Panc1 (cell line): ENCODE measurements at regions not wholly inside any gene's neighbourhood (a gene's known extent, or its start where the extent isn't known, plus 50 kb on each side); places are given as distances from the start of the nearest gene placed in this dataset.

Experiments used
- ATAC-seq: fragments of 200-7000 bp; cut with Tn5 transposase; 2 replicates; pipeline ENCODE4 v1.9.1; 2020; ENCODE audit warnings: mild to moderate bottlenecking, moderate library complexity
- BruUV-seq: library from RNA; stranded (reverse); fragments of 400-500 nt; replicated peaks from 2 replicates; lab custom pipeline; 2021; lab: Mats Ljungman, UMichigan
- CTCF ChIA-PET: fragments of 300-600 bp; sonication (Branson Sonifier 250); formaldehyde crosslinking; loops from one replicate; lab custom pipeline; 2022; ENCODE audit warnings: antibody characterized with exemption; lab: Charles Lee
- POLR2A ChIA-PET: fragments of 300-600 bp; sonication (Branson Sonifier 250); formaldehyde crosslinking; loops from one replicate; lab custom pipeline; 2022; ENCODE audit warnings: antibody characterized with exemption; lab: Charles Lee
- DNase-seq: peaks from one replicate; pipeline ENCODE4 v3.0.0-alpha.2; 2010; ENCODE audit warnings: low read depth, low spot score
- H3K27ac ChIP-seq: 2 replicates; pipeline ENCODE4 v1.5.1; 2011; ENCODE audit warnings: mild to moderate bottlenecking, low read length, inconsistent platforms
- H3K27me3 ChIP-seq: fragments of 200-500 bp; sonication (Bioruptor generic); 2 replicates; pipeline ENCODE4 v1.6.0; 2014; ENCODE audit warnings: low read length, inconsistent platforms; ENCODE audit not compliant: control insufficient read depth, insufficient read depth
- H3K36me3 ChIP-seq: fragments of 200-500 bp; sonication (Bioruptor generic); 2 replicates; pipeline ENCODE4 v1.5.1; 2014; ENCODE audit warnings: inconsistent platforms, mild to moderate bottlenecking, low read length, moderate library complexity; ENCODE audit not compliant: control insufficient read depth, insufficient read depth
- H3K4me1 ChIP-seq: 2 replicates; pipeline ENCODE4 v1.5.1; 2011; ENCODE audit warnings: inconsistent platforms, mild to moderate bottlenecking, low read length, moderate library complexity; ENCODE audit not compliant: control insufficient read depth, insufficient read depth
- H3K4me3 ChIP-seq, 2 experiments: 2 replicates each; pipeline ENCODE4 v1.5.1; 2011 to 2012; ENCODE audit warnings: low read depth in 2 of 2, low read length in 2 of 2, mild to moderate bottlenecking in 2 of 2, inconsistent platforms in 1 of 2, moderate library complexity in 1 of 2
- H3K9me3 ChIP-seq: fragments of 200-500 bp; sonication (Bioruptor generic); 2 replicates; pipeline ENCODE4 v1.5.1; 2014; ENCODE audit warnings: low read depth, mild to moderate bottlenecking, inconsistent platforms, low read length, moderate library complexity; ENCODE audit not compliant: control insufficient read depth, insufficient read depth
- CTCF ChIP-seq: fragments of 450-650 bp; IDR thresholded peaks from 2 replicates; pipeline ENCODE4 v1.5.1; 2017; ENCODE audit warnings: mild to moderate bottlenecking
- POLR2AphosphoS5 ChIP-seq: IDR thresholded peaks from 2 replicates; pipeline ENCODE4 v1.6.1; 2012; ENCODE audit warnings: mild to moderate bottlenecking, low read depth, low read length, moderate library complexity
- REST ChIP-seq, 2 experiments: IDR thresholded peaks; 2 replicates each; pipeline ENCODE4 v1.6.1; 2011 to 2012; ENCODE audit warnings: low read depth in 2 of 2, control low read depth in 1 of 2, low read length in 1 of 2, mild to moderate bottlenecking in 1 of 2, moderate library complexity in 1 of 2; ENCODE audit not compliant: insufficient read depth in 1 of 2
- SIN3A ChIP-seq: IDR thresholded peaks from 2 replicates; pipeline ENCODE4 v1.6.1; 2012; ENCODE audit warnings: low read depth, mild to moderate bottlenecking, low read length, moderate library complexity, borderline replicate concordance; ENCODE audit not compliant: insufficient read depth
- TCF7L2 ChIP-seq: IDR thresholded peaks from 2 replicates; pipeline ENCODE4 v1.6.1; 2011; ENCODE audit warnings: mild to moderate bottlenecking, low read depth, low read length, inconsistent platforms
- in situ Hi-C: cut with HindIII; loops from 2 replicates; pipeline ENCODE4 v1.10.0; 2016; ENCODE audit warnings: low sequenced_read_pairs, low pct_unique_long_range_greater_than_20kb
- intact Hi-C: fragments of 100-400 bp; cut with micrococcal nuclease; formaldehyde crosslinking; loops from one replicate; pipeline ENCODE4 v1.10.0; 2022; ENCODE audit not compliant: unreplicated experiment

- H3K9me3 ChIP-seq = no peaks in the 10 kb centered on the region
- no peak overlapping the region for H3K27ac ChIP-seq
- no TSS peak for BruUV-seq
- ChIA-PET CTCF (no interaction called here), POLR2A (no interaction called here)
- TF ChIP-seq REST (IDR thresholded peaks at IDR 0.05; ENCODE audit: insufficient read depth in 1 of 2, low read depth in 2 of 2, low read length in 1 of 2) (no peak), CTCF (no peak), TCF7L2 (no peak)
- no peaks in the 10 kb centered on the region for H3K36me3 ChIP-seq
- ATAC-seq (no peak), DNase-seq (no peak)
- no peak overlapping the region for H3K4me3 ChIP-seq
- H3K27me3 ChIP-seq = 0 out of 2 replicates have a peak, but pooled peaks cover 2% of the 10 kb centered on the region
- no peaks in the 10 kb centered on the region for H3K4me1 ChIP-seq
- intact Hi-C loops (no loop called here), in situ Hi-C loops (no loop called here)
Observed at GRCh38 chr6:163731215-163732013, 316.9 kb downstream of the QKI start.

- no peak for TF ChIP-seq TCF7L2
- TF ChIP-seq POLR2AphosphoS5 = no peak
- no peak for TF ChIP-seq CTCF
- no peak for TF ChIP-seq SIN3A
- no peak for TF ChIP-seq REST (IDR thresholded peaks at IDR 0.05; ENCODE audit: insufficient read depth in 1 of 2, low read depth in 2 of 2, low read length in 1 of 2)
- no peaks in the 10 kb centered on the region for H3K36me3 ChIP-seq
- 0 out of 2 replicates have a peak, but pooled peaks cover 2% of the 10 kb centered on the region for H3K27me3 ChIP-seq
- in situ Hi-C loops = no loop called here
- ATAC-seq (peak; percentile 34; the same call in 1 of the 2 replicates), DNase-seq (no peak)
- no peak overlapping the region for H3K4me3 ChIP-seq
- BruUV-seq = no TSS peak
- POLR2A ChIA-PET = no interaction called here
- no peaks in the 10 kb centered on the region for H3K9me3 ChIP-seq
- intact Hi-C loops = no loop called here
- CTCF ChIA-PET = no interaction called here
- H3K27ac ChIP-seq = no peak overlapping the region
- H3K4me1 ChIP-seq = no peaks in the 10 kb centered on the region
Observed at GRCh38 chr6:163730246-163731210, 316.0 kb downstream of the QKI start.
